AG04450 (cell line): ENCODE measurements at regions not wholly inside any gene's neighbourhood (a gene's known extent, or its start where the extent isn't known, plus 50 kb on each side); places are given as distances from the start of the nearest gene placed in this dataset.

Experiments used
- CTCF ChIA-PET: fragments of 300-600, 350-600 bp; formaldehyde crosslinking; extraction: SDS; loops from one replicate; lab custom pipeline; 2022; ENCODE audit warnings: antibody characterized with exemption, inconsistent platforms; lab: Charles Lee
- POLR2A ChIA-PET: fragments of 350-600 bp; formaldehyde crosslinking; extraction: SDS; loops from one replicate; lab custom pipeline; 2021; ENCODE audit warnings: antibody characterized with exemption, inconsistent platforms; lab: Yijun Ruan, JAX
- DNase-seq: peaks from one replicate; pipeline ENCODE4 v3.0.0-alpha.2; 2011; ENCODE audit warnings: low read depth, low spot score
- H3K27ac ChIP-seq: one replicate; pipeline ENCODE4 v1.5.1; 2012; ENCODE audit warnings: low read depth, low read length, control low read depth
- H3K27me3 ChIP-seq: one replicate; pipeline ENCODE4 v1.6.0; 2012; ENCODE audit warnings: low read length; ENCODE audit not compliant: control insufficient read depth, insufficient read depth
- H3K4me3 ChIP-seq: 2 replicates; pipeline ENCODE4 v1.5.1; 2011; ENCODE audit warnings: mild to moderate bottlenecking, low read depth, low read length, control low read depth
- H3K9me3 ChIP-seq: 2 replicates; pipeline ENCODE4 v1.5.1; 2012; ENCODE audit warnings: low read length; ENCODE audit not compliant: control insufficient read depth, insufficient read depth
- CTCF ChIP-seq: IDR thresholded peaks from 2 replicates; pipeline ENCODE4 v1.5.1; 2011; ENCODE audit warnings: low read depth, low read length, control low read depth, inconsistent platforms

GRCh38 chrX:113315927-113316326 is 475.3 kb upstream of the AMOT start:
- Histone ChIP-seq H3K4me3 (no peak overlapping the region), H3K27ac (no peak overlapping the region), H3K9me3 (no peaks in the 10 kb centered on the region), H3K27me3 (no peaks in the 10 kb centered on the region)
- TF ChIP-seq CTCF, result no peak
- no peak for DNase-seq
- ChIA-PET CTCF (no interaction called here), POLR2A (no interaction called here)

- CTCF ChIA-PET, result no interaction called here
Measured at GRCh38 chrX:113305496-113305895, 464.9 kb upstream of the AMOT start.

GRCh38 chrX:113300580-113300979 is 459.9 kb upstream of the AMOT start:
- ChIA-PET CTCF (no interaction called here), POLR2A (no interaction called here)
- Histone ChIP-seq H3K4me3 (no peak overlapping the region), H3K27me3 (no peaks in the 10 kb centered on the region), H3K27ac (no peak overlapping the region), H3K9me3 (no peaks in the 10 kb centered on the region)
- no peak for TF ChIP-seq CTCF
- DNase-seq, result no peak

More at GRCh38 chrX:113305496-113305895, 464.9 kb upstream of the AMOT start:
- TF ChIP-seq CTCF, result no peak
- POLR2A ChIA-PET, result no interaction called here
- H3K27me3 ChIP-seq, result no peaks in the 10 kb centered on the region
- no peak overlapping the region for H3K27ac ChIP-seq
- H3K9me3 ChIP-seq, result no peaks in the 10 kb centered on the region
- H3K4me3 ChIP-seq, result no peak overlapping the region
- no peak for DNase-seq

GRCh38 chrX:113297437-113297836 is 456.8 kb upstream of the AMOT start:
- ChIA-PET POLR2A (no interaction called here), CTCF (no interaction called here)
- no peaks in the 10 kb centered on the region for H3K9me3 ChIP-seq
- no peak for DNase-seq
- TF ChIP-seq CTCF, result no peak
- H3K4me3 ChIP-seq, result no peak overlapping the region
- H3K27ac ChIP-seq, result no peak overlapping the region
- no peaks in the 10 kb centered on the region for H3K27me3 ChIP-seq

- Histone ChIP-seq H3K27me3 (no peaks in the 10 kb centered on the region), H3K4me3 (no peak overlapping the region), H3K27ac (no peak overlapping the region), H3K9me3 (no peaks in the 10 kb centered on the region)
- TF ChIP-seq CTCF, result no peak
- POLR2A ChIA-PET, result no interaction called here
- DNase-seq, result no peak
- CTCF ChIA-PET, result no interaction called here
Measured at GRCh38 chrX:113289503-113289902, 448.9 kb upstream of the AMOT start.
